ENCODE measurements at regions not wholly inside any gene's neighbourhood (a gene's known extent, or its start where the extent isn't known, plus 50 kb on each side); places are given as distances from the start of the nearest gene placed in this dataset.
"Not testable (repeated sequence)": the region's sequence is repeated elsewhere in the genome, so short reads cannot be mapped to it uniquely, and the experiment has no call there.

DNA sequence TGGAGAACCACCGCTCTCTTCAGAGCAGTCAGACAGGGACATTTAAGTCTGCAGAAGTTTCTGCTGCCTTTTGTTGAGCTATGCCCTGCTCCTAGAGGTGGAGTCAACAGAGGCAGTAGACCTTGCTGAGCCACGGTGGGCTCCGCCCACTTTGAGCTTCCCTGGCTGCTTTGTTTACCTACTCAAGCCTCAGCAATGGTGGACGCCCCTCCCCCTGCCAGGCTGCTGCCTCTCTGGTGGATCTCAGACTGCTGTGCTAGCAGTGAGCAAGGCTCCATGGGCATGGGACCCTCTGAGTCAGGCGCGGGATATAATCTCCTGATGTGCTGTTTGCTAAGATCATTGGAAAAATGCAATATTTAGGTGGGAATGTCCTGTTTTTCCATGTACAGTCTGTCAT, 89.5 kb upstream of the COP1 start:
- TF ChIP-seq, protein P1, sequence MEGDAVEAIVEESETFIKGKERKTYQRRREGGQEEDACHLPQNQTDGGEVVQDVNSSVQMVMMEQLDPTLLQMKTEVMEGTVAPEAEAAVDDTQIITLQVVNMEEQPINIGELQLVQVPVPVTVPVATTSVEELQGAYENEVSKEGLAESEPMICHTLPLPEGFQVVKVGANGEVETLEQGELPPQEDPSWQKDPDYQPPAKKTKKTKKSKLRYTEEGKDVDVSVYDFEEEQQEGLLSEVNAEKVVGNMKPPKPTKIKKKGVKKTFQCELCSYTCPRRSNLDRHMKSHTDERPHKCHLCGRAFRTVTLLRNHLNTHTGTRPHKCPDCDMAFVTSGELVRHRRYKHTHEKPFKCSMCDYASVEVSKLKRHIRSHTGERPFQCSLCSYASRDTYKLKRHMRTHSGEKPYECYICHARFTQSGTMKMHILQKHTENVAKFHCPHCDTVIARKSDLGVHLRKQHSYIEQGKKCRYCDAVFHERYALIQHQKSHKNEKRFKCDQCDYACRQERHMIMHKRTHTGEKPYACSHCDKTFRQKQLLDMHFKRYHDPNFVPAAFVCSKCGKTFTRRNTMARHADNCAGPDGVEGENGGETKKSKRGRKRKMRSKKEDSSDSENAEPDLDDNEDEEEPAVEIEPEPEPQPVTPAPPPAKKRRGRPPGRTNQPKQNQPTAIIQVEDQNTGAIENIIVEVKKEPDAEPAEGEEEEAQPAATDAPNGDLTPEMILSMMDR (IDR thresholded peaks at IDR 0.05), result not testable (repeated sequence)
- TF ChIP-seq POLR2A (IDR thresholded peaks at IDR 0.05), result not testable (repeated sequence)
